WERI-Rb-1 (cell line): ENCODE measurements at regions not wholly inside any gene's neighbourhood (a gene's known extent, or its start where the extent isn't known, plus 50 kb on each side); places are given as distances from the start of the nearest gene placed in this dataset.

ENCODE experiments used
- DNase-seq: peaks from one replicate; pipeline ENCODE4 v3.0.0-alpha.2; 2020
- H3K27ac ChIP-seq: fragments of 250-450 bp; sonication (Bioruptor Pico); 2 replicates; pipeline ENCODE4 v1.5.1; 2020; ENCODE audit warnings: mild to moderate bottlenecking, moderate library complexity
- H3K27me3 ChIP-seq: fragments of 250-450 bp; sonication (Bioruptor Pico); 2 replicates; pipeline ENCODE4 v1.5.1; 2021; ENCODE audit warnings: mild to moderate bottlenecking, low read depth, moderate library complexity; ENCODE audit not compliant: insufficient read depth, severe bottlenecking
- H3K36me3 ChIP-seq: fragments of 250-450 bp; sonication (Bioruptor Pico); 2 replicates; pipeline ENCODE4 v1.5.1; 2020; ENCODE audit warnings: mild to moderate bottlenecking, moderate library complexity
- H3K4me3 ChIP-seq: 2 replicates; pipeline ENCODE4 v1.5.1; 2011; ENCODE audit warnings: low read depth, mild to moderate bottlenecking, control low read depth, low read length
- H3K9me3 ChIP-seq: fragments of 250-450 bp; sonication (Bioruptor Pico); 2 replicates; pipeline ENCODE4 v1.5.1; 2021; ENCODE audit warnings: mild to moderate bottlenecking, moderate library complexity; ENCODE audit not compliant: severe bottlenecking
- CTCF ChIP-seq: IDR thresholded peaks from 2 replicates; pipeline ENCODE4 v1.5.1; 2011; ENCODE audit warnings: low read depth, mild to moderate bottlenecking, control low read depth, inconsistent platforms, low read length

GRCh38 chr16:79326549-79326948 lies 274.0 kb downstream of the MAF start:
- no peak for TF ChIP-seq CTCF
- no peaks in the 10 kb centered on the region for H3K9me3 ChIP-seq
- H3K36me3 ChIP-seq, result no peaks in the 10 kb centered on the region
- no peak overlapping the region for H3K4me3 ChIP-seq
- H3K27me3 ChIP-seq, result peaks cover 82% of the 10 kb centered on the region
- H3K27ac ChIP-seq, result no peak overlapping the region
- no peak for DNase-seq

GRCh38 chr16:79325226-79325945 lies 275.2 kb downstream of the MAF start:
- no peaks in the 10 kb centered on the region for H3K36me3 ChIP-seq
- DNase-seq, result no peak
- TF ChIP-seq CTCF, result no peak
- no peaks in the 10 kb centered on the region for H3K9me3 ChIP-seq
- H3K27me3 ChIP-seq, result peaks cover 87% of the 10 kb centered on the region
- H3K4me3 ChIP-seq, result no peak overlapping the region
- no peak overlapping the region for H3K27ac ChIP-seq

GRCh38 chr16:79320956-79321355 lies 279.6 kb downstream of the MAF start:
- Histone ChIP-seq H3K27me3 (peaks cover 84% of the 10 kb centered on the region), H3K4me3 (no peak overlapping the region), H3K27ac (no peak overlapping the region), H3K9me3 (no peaks in the 10 kb centered on the region), H3K36me3 (no peaks in the 10 kb centered on the region)
- no peak for DNase-seq
- TF ChIP-seq CTCF, result no peak

- DNase-seq, result no peak
- no peak overlapping the region for H3K27ac ChIP-seq
- no peaks in the 10 kb centered on the region for H3K36me3 ChIP-seq
- no peak overlapping the region for H3K4me3 ChIP-seq
- no peaks in the 10 kb centered on the region for H3K9me3 ChIP-seq
- peaks cover 82% of the 10 kb centered on the region for H3K27me3 ChIP-seq
- TF ChIP-seq CTCF, result no peak
Measured at GRCh38 chr16:79318143-79318899, 282.2 kb downstream of the MAF start.

- Histone ChIP-seq H3K4me3 (no peak overlapping the region), H3K9me3 (no peaks in the 10 kb centered on the region), H3K36me3 (no peaks in the 10 kb centered on the region), H3K27me3 (peaks cover 85% of the 10 kb centered on the region), H3K27ac (no peak overlapping the region)
- DNase-seq, result no peak
- no peak for TF ChIP-seq CTCF
Measured at GRCh38 chr16:79317521-79317920, 283.0 kb downstream of the MAF start.
